ENCODE measurements at regions not wholly inside any gene's neighbourhood (a gene's known extent, or its start where the extent isn't known, plus 50 kb on each side); places are given as distances from the start of the nearest gene placed in this dataset.
"Not testable (repeated sequence)": the region's sequence is repeated elsewhere in the genome, so short reads cannot be mapped to it uniquely, and the experiment has no call there.

DNA sequence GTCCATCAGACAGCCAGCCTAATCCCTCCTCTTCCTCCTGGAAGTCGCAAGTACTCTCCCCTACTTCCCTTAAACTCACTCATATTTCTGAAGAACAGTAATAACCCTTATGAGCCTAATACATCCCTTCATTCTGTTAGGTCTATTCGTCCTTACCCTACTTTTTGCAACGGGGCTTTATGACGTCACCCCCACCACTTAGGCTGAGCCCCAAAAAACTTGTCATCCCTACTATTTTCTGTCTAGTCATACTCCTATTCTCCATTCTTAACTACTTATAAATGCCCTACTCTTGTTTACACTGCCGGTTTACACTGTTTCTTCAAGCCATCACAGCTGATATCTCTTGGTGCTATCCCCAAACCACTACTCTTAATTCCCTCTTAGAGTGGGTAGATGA, 674.7 kb upstream of the GJE1 start:
- DNase-seq (ENCODE audit: low read depth, low spot score) = not testable (repeated sequence)

DNA sequence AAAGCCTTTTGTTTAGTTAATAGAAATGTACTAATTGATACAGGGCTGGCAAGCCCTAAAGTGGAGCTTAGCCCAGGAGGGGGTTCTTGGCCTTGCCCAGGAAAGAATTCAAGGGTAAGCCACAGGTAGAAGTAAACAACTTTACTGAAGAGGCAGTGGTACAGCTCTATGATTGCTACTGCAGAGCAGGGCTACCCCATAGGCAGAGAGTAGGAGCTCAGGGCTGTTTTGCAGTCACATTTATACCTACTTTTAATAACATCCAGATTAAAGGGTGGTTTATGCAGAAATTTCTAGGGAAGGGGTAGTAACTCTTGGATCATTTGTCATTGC, 680.4 kb upstream of the GJE1 start:
- no peak for DNase-seq (ENCODE audit: low read depth, low spot score)

DNA sequence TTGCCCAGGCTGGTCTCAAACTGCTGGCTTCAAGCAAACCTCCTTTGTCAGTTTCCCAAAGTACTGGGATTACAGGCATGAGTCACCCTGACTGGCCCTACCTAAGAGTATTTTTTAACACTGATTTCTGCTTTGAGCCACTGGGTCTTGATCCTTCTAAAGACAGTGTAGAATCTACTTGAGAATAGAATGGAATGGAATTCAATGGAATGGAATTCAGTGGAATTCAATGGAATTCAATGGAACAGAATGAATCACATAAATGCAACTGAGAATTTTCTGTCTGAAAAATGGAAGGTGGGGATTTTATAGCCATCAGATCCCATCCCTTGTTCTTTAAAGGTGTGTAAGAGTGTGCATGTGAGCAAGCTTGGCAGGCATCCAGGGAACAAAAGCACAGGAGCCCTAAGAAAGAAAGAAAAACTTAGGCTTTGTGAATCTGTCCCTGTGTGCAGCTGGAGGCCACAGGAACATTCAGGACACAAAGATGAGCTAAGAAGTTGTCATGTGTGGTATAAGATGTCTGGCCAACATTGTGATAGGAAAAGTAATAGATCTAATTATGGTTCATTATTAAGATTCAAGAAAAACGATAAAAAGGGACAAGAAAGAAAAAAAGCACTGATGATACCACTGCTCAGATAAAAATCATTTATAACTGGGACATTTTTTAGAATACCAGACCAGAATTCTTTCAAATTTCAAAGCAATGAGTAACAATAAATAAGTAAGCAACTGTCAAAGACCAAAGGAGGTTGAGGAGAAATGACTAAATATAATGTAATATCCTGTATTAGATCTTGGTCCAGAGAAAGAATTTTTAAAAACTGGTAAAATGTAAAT, 681.0 kb upstream of the GJE1 start:
- DNase-seq (ENCODE audit: low read depth, low spot score) = no peak

GRCh38 chr6:141451181-141451510, 681.6 kb upstream of the GJE1 start:
- peak; percentile 26 for DNase-seq (ENCODE audit: low read depth, low spot score)

DNA sequence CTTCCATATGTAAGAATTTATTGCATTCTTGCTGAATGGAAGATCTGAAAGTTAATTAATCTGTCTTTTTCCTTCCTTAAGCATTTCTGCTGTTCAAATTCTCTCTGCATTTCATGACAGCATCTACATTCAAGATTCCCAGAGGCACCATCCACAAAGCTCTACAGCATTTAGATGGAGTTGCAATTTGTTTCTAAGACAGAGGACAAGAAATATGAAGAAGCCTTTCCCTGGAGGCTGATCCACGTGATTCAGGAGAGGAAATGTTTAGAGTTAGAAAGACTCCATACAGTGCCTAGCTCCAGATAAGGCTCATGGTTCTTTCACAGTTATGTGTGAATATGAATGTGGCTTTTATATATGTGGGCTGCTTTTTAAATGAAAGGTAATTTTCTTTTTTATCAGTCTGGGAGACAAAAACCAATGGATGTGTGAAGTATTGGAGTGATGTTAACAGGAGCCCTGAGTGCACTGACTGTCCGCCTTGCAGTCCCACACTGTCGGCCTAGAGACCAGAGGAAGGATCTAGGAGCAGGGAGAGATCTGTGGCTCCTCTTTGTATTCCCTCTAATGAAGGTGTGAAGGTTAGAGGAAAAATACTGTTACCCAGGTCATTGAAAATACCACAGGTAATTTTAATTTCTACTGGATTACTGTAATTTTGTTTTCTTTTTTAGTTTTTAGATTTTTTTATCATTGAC, 686.6 kb upstream of the GJE1 start:
- DNase-seq (ENCODE audit: low read depth, low spot score) = no peak

GRCh38 chr6:141443668-141444289, 688.9 kb upstream of the GJE1 start:
- DNase-seq (ENCODE audit: low read depth, low spot score) = no peak

DNA sequence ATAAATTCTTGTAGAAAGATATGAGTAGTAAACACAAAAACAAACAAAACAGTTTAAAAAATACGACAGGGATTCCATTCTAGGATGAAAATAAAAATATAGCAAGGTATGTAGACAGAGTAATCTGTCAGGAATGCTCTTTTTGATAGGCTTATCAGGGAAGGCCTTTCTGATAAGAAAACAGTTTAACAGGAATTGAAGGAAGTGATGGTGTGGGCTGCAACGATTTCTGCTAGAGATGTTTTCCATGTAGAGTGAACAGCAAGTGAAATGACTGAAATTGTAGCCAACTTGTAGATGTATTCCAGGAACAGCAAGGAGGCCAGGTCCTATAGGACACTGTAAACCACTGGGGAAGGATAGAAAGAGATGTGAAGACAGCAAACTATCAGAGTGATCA, 689.7 kb upstream of the GJE1 start:
- no peak for DNase-seq (ENCODE audit: low read depth, low spot score)

GRCh38 chr6:141439513-141439912, 693.2 kb upstream of the GJE1 start:
- no peak for DNase-seq (ENCODE audit: low read depth, low spot score)

- DNase-seq (ENCODE audit: low read depth, low spot score) = no peak
Measured at GRCh38 chr6:141437685-141438084, 695.0 kb upstream of the GJE1 start.

GRCh38 chr6:141437011-141437410, 695.7 kb upstream of the GJE1 start:
- no peak for DNase-seq (ENCODE audit: low read depth, low spot score)

GRCh38 chr6:141426400-141426980, 706.2 kb upstream of the GJE1 start:
- no peak for DNase-seq (ENCODE audit: low read depth, low spot score)

DNA sequence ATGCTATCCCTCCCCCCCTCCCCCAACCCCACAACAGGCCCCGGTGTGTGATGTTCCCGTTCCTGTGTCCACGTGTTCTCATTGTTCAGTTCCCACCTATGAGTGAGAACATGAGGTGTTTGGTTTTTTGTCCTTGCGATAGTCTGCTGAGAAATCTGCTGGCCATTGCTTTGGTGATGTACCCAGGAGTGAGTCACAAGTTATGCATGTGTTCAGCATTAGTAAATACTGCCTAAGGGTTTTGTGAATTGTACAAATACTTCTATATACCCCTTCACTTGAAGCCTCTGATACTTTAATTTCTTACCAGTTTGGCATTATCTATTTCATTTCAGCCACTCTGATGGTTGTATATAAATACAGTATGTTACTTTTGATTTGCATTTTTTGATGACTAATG, 711.3 kb upstream of the GJE1 start:
- DNase-seq (ENCODE audit: low read depth, low spot score) = no peak

GRCh38 chr6:141418076-141418475, 714.6 kb upstream of the GJE1 start:
- DNase-seq (ENCODE audit: low read depth, low spot score) = no peak

- no peak for DNase-seq (ENCODE audit: low read depth, low spot score)
Measured at GRCh38 chr6:141415896-141416295, 716.8 kb upstream of the GJE1 start.

DNA sequence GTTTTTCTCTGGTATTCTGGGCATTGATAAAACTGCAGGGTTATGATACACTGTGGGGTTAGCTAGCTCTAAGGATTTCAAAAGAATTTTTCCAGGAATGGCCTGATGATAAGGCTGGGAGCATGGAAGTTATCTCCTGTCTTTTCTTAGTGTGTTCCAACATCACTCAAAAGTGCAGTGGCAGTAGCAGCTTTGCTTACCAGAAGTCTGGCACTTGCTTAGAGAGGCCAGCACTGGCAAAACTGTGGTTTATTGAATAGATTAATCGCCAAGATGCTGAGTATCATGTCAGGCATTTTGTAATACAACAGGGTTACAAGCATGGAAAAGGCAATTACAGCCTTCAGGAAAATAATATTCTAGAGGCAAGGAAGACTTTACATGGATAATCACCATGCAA, 719.5 kb upstream of the GJE1 start:
- DNase-seq (ENCODE audit: low read depth, low spot score) = no peak

DNA sequence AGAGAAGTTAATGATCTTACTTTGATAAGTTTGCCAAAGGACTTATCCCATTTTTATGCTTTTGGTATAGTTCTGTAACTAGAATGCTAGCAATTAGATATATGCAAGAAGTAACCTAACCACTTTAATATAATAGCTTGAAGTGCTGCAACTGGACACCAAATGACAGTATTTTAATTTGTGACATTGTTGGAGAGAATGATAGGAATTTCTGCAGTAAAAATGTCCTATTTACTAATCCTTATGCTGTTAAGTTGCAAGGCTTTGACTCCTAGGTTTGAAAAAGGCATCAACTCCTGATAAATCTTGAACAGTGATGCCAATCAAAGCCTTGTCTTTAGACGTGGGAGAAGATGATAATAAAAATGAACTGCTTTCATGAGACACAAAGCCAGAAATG, 726.0 kb upstream of the GJE1 start:
- no peak for DNase-seq (ENCODE audit: low read depth, low spot score)

DNA sequence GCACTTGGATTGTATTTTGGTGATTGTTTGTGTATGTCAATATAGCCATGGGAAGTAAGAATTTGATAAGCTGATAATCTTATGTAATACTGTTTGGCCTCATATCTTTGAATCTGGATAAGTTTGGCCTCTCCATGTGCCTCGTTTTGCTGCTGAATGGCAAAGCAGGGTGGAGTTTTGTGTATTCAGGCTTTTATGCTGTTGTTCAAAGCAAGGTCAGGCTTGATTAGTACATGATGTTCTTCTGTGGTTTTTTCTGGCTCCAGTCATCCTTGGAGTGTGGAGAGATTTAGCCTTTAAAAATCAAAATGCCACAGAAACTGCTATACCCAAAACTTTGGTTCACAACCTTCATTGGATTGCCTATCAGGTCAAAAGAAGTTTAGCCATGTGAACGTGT, 728.9 kb upstream of the GJE1 start:
- no peak for DNase-seq (ENCODE audit: low read depth, low spot score)

DNA sequence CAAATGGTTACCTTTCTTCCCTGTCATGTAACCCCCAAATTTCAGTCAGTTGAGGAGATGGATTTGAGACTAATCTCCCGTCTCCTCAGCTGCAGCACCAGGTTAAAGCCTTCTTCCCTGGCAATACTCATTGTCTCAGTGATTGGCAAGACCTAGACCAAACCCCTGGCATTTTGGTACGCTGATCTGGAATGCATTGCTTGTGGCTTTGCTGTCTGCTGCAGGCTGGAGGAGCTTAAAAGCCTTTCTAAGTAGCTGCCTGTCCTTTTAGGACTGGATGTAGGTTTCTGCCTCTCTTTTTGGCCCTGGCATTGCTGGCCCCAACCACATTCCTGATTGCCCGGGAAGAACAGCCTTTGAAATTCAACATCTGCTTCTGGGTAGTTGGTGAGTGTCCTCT, 729.6 kb upstream of the GJE1 start:
- no peak for DNase-seq (ENCODE audit: low read depth, low spot score)

DNA sequence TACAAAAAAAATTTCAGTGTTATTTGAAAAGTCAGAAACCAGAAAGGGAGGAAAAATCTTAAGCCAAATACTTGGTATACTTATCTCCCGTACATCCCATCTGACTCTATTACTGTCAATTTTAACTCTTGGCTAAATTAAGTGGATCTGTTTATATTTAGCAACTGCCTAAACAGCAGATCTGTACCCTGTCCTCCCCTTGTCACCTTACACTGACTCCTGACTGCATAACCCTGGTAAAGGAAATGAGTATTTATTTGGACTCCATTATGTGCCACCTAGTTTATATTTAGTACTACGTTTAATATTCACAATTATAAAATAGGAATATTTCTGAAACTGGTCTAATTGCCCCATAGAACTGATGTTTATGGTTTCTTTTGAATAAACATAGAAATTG, 730.2 kb upstream of the GJE1 start:
- DNase-seq (ENCODE audit: low read depth, low spot score) = no peak

GRCh38 chr6:141401851-141402250, 730.9 kb upstream of the GJE1 start:
- no peak for DNase-seq (ENCODE audit: low read depth, low spot score)

- DNase-seq (ENCODE audit: low read depth, low spot score) = no peak
Measured at GRCh38 chr6:141401168-141401567, 731.6 kb upstream of the GJE1 start.

GRCh38 chr6:141398949-141399348, 733.8 kb upstream of the GJE1 start:
- no peak for DNase-seq (ENCODE audit: low read depth, low spot score)

All from ELF-1 (cell line).